GM12891 (cell line): ENCODE measurements at regions not wholly inside any gene's neighbourhood (a gene's known extent, or its start where the extent isn't known, plus 50 kb on each side); places are given as distances from the start of the nearest gene placed in this dataset.

Source experiments
- POLR2A ChIP-seq: IDR thresholded peaks from 2 replicates; pipeline ENCODE4 v1.6.1; 2011; ENCODE audit warnings: low read depth, low read length, control low read depth
- POLR2AphosphoS5 ChIP-seq: IDR thresholded peaks from 2 replicates; pipeline ENCODE4 v1.6.1; 2011; ENCODE audit warnings: low read depth, low read length, control low read depth

- TF ChIP-seq POLR2A (no peak), POLR2AphosphoS5 (no peak)
Measured at GRCh38 chr15:93719921-93720351, 511.4 kb upstream of the MCTP2 start.
